SH-SY5Y (cell line): ENCODE measurements at regions not wholly inside any gene's neighbourhood (a gene's known extent, or its start where the extent isn't known, plus 50 kb on each side); places are given as distances from the start of the nearest gene placed in this dataset.

Experiments used
- GATA2 ChIP-seq: IDR thresholded peaks from 2 replicates; pipeline ENCODE4 v1.6.1; 2011; ENCODE audit warnings: mild to moderate bottlenecking, low read depth, low read length
- GATA3 ChIP-seq: IDR thresholded peaks from 2 replicates; pipeline ENCODE4 v1.6.1; 2011; ENCODE audit warnings: low read depth, mild to moderate bottlenecking, low read length, moderate library complexity

DNA sequence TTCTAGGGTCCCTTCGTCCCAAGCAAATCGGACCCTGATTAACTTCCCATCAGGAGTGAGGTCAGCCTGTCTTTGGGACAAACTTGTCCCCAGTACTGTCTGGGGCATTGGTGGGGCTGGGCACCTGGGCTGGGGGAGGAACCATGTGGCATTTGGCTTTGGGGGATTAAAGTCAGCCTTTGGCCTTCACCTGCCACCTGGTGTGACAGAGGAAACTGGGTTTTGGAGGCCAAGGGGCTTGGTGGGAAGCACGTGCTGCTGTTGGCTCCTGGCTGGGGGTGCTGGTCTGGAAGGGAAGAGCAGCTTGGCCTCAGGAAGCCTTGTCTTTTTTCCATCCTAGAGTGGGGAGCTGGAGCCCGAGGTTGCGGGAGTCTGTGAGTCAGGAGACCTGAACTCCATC is 78.4 kb upstream of the NECTIN1 start:
- no peak for TF ChIP-seq GATA2
- TF ChIP-seq GATA3, result no peak
